GM19238 (cell line): ENCODE measurements at regions not wholly inside any gene's neighbourhood (a gene's known extent, or its start where the extent isn't known, plus 50 kb on each side); places are given as distances from the start of the nearest gene placed in this dataset.
"Not testable (repeated sequence)": the region's sequence is repeated elsewhere in the genome, so short reads cannot be mapped to it uniquely, and the experiment has no call there.

Source experiments
- DNase-seq: peaks from one replicate; pipeline ENCODE4 v3.0.0; 2011; ENCODE audit warnings: low spot score; ENCODE audit not compliant: insufficient read length

- DNase-seq = no peak
Measured at GRCh38 chr11:129637473-129637872, 178.2 kb upstream of the TMEM45B start.

DNA sequence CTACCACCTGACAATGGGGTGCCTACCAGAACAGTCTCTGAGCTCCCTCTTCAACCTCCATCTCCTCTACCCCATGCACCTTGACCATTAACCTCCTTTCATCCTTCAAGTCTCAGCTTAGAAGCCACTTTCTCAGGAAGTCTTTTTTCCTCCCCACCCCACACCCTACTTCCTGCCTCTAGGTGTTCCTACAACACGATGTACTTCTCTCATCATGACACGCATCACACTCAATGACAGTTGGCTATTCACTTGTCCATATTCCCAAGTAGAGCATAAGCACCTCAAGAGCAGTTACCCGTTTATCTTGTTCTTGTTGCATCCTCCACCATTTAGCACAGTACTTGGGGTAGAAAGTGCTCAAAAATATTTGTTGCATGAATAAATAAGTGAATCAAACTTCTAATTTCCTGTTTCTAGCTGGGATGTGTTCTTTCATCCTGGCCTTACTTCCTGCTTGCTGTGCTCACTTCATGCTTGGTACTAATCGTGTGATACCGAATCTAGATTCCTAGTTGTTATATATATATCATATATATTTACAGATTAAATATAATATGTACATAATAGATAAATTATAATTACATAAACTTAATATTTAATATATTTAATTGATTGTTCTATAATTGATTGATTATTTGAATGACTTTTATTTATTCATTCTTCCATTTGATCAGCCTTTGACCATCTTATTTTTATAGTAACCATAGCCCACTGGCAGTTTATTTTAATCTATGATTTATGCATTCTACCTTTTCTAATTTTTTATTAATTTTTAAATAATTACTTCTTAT, 177.5 kb upstream of the TMEM45B start:
- DNase-seq = no peak

DNA sequence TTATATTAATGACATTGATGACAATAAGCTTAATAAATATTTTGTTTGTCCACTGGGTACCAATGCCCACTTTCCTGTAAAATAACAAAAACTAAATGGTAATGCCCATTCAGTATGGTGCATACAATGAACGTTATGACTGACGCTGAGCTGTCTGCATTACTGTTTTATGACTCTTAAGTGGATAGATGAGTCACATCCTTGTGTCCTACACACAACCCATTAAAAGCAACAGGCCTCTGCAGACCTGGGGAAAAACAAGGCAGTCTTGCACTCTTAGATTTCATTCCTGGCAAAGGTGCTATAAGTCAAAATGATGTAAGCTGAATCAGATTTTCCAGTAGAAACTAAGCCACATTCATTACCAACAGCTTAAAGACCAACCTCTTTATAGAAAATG, 176.3 kb upstream of the TMEM45B start:
- DNase-seq = no peak

DNA sequence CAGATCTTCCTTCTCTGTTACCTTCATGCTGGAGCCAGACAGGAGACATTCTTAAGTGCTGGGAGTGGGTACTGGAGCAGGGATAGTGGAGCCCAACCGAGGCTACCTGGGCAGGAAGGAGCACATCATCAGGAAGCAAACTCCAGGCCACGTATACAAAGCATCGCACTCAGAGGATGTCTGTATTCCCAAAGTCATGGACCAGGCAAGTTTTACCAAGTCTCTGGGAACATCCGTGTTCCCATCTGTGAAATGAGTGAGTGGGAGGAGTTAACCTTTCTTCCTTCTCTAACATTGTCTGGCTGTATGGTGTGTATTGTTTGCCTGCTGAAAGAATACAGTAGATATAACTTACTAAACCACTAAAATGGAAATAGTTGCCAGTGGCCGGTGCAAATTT, 175.0 kb upstream of the TMEM45B start:
- no peak for DNase-seq

GRCh38 chr11:129643031-129643721, 172.5 kb upstream of the TMEM45B start:
- DNase-seq = no peak

- no peak for DNase-seq
Measured at GRCh38 chr11:129644326-129644725, 171.3 kb upstream of the TMEM45B start.

- no peak for DNase-seq
Measured at GRCh38 chr11:129645943-129646342, 169.7 kb upstream of the TMEM45B start.

DNA sequence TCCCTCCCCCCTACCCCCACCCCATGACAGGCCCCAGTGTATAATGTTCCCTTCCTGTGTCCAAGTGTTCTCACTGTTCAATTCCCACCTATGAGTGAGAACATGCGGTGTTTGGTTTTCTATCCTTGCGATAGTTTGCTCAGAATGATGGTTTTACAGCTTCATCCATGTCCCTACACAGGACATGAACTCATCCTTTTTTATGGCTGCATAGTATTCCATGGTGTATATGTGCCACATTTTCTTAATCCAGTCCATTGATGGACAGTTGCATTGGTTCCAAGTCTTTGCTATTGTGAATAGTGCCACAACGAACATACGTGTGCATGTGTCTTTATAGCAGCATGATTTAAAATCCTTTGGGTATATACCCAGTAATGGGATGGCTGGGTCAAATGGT, 165.6 kb upstream of the TMEM45B start:
- DNase-seq = not testable (repeated sequence)

- no peak for DNase-seq
Measured at GRCh38 chr11:129652835-129653234, 162.8 kb upstream of the TMEM45B start.

DNA sequence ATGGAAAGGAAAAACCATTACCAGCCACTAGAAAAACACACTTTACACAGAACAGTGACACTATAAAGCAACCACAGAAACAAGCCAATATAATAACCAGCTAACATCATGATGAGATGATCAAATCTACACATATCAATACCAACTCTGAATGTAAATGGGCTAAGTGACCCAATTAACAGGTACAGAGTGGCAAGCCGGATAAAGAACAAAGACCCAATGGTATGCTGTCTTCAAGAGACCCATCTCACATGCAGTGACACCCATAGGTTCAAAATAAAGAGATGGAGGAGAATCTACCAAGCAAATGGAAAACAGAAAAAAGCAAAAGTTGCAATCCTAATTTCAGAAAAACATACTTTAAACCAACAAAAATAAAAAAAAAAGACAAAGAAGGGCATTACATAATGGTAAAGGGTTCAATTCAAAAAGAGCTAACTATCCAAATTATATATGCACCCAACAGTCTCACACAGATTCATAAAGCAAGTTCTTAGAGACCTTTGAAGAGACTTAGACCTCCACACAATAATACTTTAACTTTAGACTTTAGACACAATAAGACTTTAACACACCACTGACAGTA, 160.3 kb upstream of the TMEM45B start:
- no peak for DNase-seq

- DNase-seq = no peak
Measured at GRCh38 chr11:129657866-129658525, 157.7 kb upstream of the TMEM45B start.

GRCh38 chr11:129658526-129658867, 157.2 kb upstream of the TMEM45B start:
- DNase-seq = no peak

DNA sequence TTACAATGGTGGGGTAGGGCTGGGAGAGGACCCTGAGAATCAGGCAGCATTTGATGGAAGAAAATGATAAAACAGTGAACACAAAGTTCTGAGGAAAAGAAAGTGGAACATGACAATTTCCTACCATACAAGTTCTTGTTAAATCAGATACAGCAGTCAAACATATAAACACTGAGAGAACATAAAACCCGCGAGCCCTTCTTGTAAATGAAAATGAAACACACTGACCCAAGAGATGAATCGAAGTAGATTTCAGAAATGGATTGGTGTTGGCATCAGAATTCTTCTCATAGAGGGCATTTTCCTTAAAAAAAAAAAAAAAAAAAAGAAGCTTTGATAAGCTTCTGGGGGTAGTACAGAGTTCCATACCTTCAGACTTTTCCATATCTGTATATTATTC, 134.7 kb upstream of the TMEM45B start:
- no peak for DNase-seq

DNA sequence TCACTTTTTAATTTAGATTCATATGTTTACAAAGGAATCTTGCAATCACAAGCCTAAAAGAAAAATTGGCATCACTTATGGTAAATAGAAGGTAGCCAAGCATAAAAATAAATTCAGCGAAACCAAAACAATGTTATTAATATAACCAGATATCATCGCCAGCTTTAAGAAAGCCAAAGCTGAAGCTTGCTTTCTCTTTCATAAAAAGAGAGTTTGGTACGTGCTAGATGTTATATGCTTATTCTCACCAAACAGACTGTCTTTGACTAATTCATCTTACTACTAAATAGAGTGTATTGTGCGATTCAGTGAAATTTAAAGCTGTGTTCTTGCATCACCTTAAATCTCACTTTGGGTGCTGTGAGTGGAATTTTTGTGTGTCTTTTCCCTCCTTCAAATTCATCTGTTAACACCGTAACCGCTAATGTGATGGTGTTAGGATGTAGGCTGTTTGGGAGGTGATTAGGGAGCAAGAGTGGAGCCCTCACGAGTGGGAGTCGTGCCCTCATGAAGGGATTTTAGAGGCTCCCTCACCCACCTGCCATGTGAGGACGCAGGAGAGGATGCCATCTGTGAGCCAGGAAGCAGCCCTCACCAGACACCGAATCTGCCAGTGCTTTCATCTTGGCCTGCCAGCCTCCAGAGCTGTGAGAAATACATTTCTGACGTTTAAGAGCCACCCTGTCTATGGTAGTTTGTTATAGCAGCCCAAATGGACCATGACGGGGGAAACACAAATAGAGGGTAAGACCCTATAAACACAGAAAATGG, 134.1 kb upstream of the TMEM45B start:
- DNase-seq = no peak

DNA sequence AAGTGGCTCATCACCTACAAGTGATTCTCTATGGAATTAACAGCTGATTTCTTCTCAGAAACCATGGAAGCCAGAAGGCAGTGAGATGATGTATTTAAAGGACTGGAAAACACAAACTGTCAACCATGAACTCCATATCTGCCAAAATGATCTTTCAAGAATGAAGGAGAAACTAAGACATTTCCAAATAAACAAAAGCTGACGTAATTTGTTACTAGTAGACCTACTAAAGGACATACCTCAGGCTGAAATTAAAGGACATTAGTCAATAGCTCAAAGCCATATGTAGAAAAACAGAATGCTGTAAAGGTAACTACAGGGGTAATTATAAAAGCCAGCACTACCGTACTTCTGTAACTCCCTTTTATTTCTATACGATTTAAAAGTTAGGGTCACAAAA, 129.4 kb upstream of the TMEM45B start:
- no peak for DNase-seq

DNA sequence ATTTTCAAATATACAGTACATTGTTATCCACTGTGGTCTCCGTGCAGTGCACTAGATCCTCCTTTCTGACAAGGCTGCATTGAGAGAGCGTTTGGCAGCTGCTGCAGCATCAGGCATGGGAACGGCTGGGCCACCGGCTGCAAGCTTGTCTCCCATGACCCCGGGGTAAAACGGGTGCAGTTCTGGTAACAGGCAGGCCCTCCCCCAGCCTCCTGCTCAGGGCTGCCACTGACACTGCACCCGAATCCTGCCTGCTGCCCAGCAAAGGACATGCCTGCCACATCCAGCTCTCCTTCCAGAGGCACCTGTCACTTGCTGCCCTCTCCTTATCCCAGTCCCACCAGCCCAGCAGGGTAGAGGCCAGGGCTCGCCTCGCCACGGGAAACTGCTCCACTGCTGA, 124.5 kb upstream of the TMEM45B start:
- no peak for DNase-seq

- DNase-seq = no peak
Measured at GRCh38 chr11:129694538-129694937, 121.1 kb upstream of the TMEM45B start.

- no peak for DNase-seq
Measured at GRCh38 chr11:129694966-129695365, 120.7 kb upstream of the TMEM45B start.

DNA sequence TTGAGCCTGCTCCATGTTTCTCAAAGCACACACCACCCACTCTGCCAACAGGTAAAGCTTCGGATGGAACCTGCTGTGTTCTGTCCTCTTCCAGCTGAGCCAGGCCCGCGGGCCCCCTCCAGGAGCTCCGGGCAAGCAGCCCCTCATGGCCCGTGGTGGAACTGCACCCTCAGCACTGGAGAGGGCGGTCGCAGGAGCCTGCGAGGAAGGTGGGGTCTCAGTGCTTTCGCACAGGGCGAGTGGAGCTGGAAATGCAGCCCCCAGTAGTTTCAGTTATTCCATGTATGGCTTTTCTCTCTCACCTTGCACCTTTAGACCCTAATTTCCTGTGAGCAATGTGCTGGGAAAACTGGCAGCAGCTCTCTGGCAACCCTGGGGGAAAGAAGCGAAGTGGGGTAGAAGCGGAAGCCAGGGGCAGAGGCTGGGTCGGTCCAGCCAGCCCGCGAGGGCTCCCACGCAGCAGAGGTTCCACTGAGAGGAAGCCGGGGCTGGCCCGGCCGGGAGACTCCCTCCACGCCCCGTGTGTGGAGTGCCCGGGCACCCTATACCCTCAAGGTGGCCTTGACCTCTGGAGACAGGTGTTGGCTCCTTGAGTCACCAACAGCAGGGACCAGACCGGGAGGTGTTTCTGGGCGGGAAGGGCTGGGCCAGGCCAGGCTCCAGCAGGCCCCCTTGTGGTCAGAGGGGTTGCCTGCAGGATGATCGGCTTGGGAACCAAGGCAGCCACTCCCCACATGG, 119.9 kb upstream of the TMEM45B start:
- peak; percentile 23 for DNase-seq

- DNase-seq = no peak
Measured at GRCh38 chr11:129696309-129696989, 119.2 kb upstream of the TMEM45B start.
